H1 (cell line): ENCODE measurements at regions not wholly inside any gene's neighbourhood (a gene's known extent, or its start where the extent isn't known, plus 50 kb on each side); places are given as distances from the start of the nearest gene placed in this dataset.

Experiments used
- CTCF ChIP-seq, 3 experiments: IDR thresholded peaks; 1 replicate in 2 of 3; 2 replicates in 1 of 3; pipeline versions ENCODE4 v1.5.1 to v1.6.1; 2011; ENCODE audit warnings: low read length in 3 of 3, mild to moderate bottlenecking in 3 of 3, inconsistent platforms in 2 of 3, low read depth in 1 of 3, moderate library complexity in 1 of 3; ENCODE audit not compliant: insufficient read depth in 1 of 3; ENCODE audit errors: control extremely low read depth in 1 of 3
- EP300 ChIP-seq, 2 experiments: IDR thresholded peaks; 1 replicate in 1 of 2; 2 replicates in 1 of 2; pipeline ENCODE4 v1.6.1; 2011 to 2012; ENCODE audit warnings: low read depth in 2 of 2, low read length in 2 of 2, mild to moderate bottlenecking in 2 of 2, borderline replicate concordance in 1 of 2, inconsistent platforms in 1 of 2, moderate library complexity in 1 of 2
- GTF2F1 ChIP-seq: IDR thresholded peaks from 2 replicates; pipeline ENCODE4 v1.6.1; 2012; ENCODE audit warnings: low read depth, low read length, improper control_type of control experiment, borderline replicate concordance
- MAX ChIP-seq: IDR thresholded peaks from 2 replicates; pipeline ENCODE4 v1.6.1; 2012; ENCODE audit warnings: inconsistent platforms
- NRF1 ChIP-seq: IDR thresholded peaks from 2 replicates; pipeline ENCODE4 v1.6.1; 2011; ENCODE audit warnings: mild to moderate bottlenecking, low read depth, low read length, improper control_type of control experiment
- POLR2A ChIP-seq, 2 experiments: IDR thresholded peaks; 1 replicate in 1 of 2; 2 replicates in 1 of 2; pipeline ENCODE4 v1.6.1; 2011; ENCODE audit warnings: low read depth in 2 of 2, low read length in 2 of 2, mild to moderate bottlenecking in 2 of 2; ENCODE audit errors: control extremely low read depth in 1 of 2
- POLR2AphosphoS5 ChIP-seq: IDR thresholded peaks from 2 replicates; pipeline ENCODE4 v1.6.1; 2011; ENCODE audit warnings: low read depth, low read length
- SP2 ChIP-seq: IDR thresholded peaks from 2 replicates; pipeline ENCODE4 v1.6.1; 2012; ENCODE audit warnings: mild to moderate bottlenecking, low read length, inconsistent platforms
- SRF ChIP-seq: IDR thresholded peaks from 2 replicates; pipeline ENCODE4 v1.6.1; 2011; ENCODE audit warnings: mild to moderate bottlenecking, low read depth, low read length, moderate library complexity
- SUZ12 ChIP-seq: fragments of 200-600 bp; sonication (generic); IDR thresholded peaks from 2 replicates; pipeline ENCODE4 v1.6.1; 2012; ENCODE audit warnings: mild to moderate bottlenecking, inconsistent platforms, low read length, moderate library complexity, mixed read lengths
- TAF7 ChIP-seq: optimal IDR thresholded peaks from 2 replicates; pipeline ENCODE3; 2011; ENCODE audit warnings: low read depth, mild to moderate bottlenecking, inconsistent platforms, low read length, moderate library complexity, borderline replicate concordance
- TEAD4 ChIP-seq: IDR thresholded peaks from 2 replicates; pipeline ENCODE4 v1.6.1; 2012; ENCODE audit warnings: low read depth, low read length, inconsistent platforms, mixed read lengths
- USF2 ChIP-seq: IDR thresholded peaks from 2 replicates; pipeline ENCODE4 v1.6.1; 2011; ENCODE audit warnings: low read length, improper control_type of control experiment

- no peak for TF ChIP-seq CTCF (IDR thresholded peaks at IDR 0.05; ENCODE audit: control extremely low read depth in 1 of 3, insufficient read depth in 1 of 3, low read depth in 1 of 3, low read length in 3 of 3)
- TF ChIP-seq GTF2F1: no peak
- TF ChIP-seq SUZ12: no peak
- TF ChIP-seq POLR2A (IDR thresholded peaks at IDR 0.05; ENCODE audit: control extremely low read depth in 1 of 2, low read depth in 2 of 2, low read length in 2 of 2): no peak
- no peak for TF ChIP-seq EP300 (IDR thresholded peaks at IDR 0.05; ENCODE audit: borderline replicate concordance in 1 of 2, low read depth in 2 of 2, low read length in 2 of 2)
- no peak for TF ChIP-seq SP2
- no peak for TF ChIP-seq NRF1
- no peak for TF ChIP-seq USF2
- TF ChIP-seq TEAD4: no peak
- TF ChIP-seq MAX: no peak
- no peak for TF ChIP-seq SRF
- TF ChIP-seq TAF7: no peak
- TF ChIP-seq POLR2AphosphoS5: no peak
Observed at GRCh38 chr2:145909175-145909755, 1389.3 kb upstream of the ZEB2 start.
